ENCODE measurements at regions not wholly inside any gene's neighbourhood (a gene's known extent, or its start where the extent isn't known, plus 50 kb on each side); places are given as distances from the start of the nearest gene placed in this dataset.

DNA sequence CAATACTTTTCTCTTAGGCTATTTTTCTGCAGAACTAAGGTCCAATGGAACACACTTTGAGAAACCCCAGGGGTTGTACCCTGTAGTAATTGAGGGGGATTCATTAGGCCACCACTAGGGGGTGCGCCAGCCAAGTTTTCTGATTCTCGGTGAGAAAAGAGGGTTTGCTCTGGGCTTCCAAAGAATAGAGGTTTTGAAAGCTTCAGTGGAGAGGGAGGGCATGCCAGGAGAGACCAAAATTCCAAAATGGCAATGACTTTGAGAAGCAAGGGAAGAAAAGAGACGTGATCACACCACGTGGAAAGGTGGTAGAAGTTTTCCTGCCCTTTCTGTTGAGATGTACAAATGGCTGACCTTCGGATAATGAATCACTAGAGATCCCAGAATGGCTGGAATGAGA, 323.3 kb downstream of the RPS6KC1 start:
- DNase-seq (ENCODE audit: low read depth, low spot score) = peak; percentile 8

DNA sequence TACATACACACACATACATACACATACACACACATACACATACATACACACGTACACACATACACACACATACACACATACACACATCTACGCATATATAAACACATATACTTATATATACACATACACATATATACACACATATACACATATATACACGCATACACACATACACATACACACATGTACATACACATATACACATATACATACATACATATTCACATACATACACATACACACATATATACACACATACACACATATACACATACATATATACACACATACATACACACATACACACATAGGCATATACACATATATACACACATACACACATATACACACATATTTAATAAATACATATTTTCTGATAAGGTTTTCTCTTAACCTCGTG, 324.0 kb downstream of the RPS6KC1 start:
- DNase-seq (ENCODE audit: low read depth, low spot score) = no peak

DNA sequence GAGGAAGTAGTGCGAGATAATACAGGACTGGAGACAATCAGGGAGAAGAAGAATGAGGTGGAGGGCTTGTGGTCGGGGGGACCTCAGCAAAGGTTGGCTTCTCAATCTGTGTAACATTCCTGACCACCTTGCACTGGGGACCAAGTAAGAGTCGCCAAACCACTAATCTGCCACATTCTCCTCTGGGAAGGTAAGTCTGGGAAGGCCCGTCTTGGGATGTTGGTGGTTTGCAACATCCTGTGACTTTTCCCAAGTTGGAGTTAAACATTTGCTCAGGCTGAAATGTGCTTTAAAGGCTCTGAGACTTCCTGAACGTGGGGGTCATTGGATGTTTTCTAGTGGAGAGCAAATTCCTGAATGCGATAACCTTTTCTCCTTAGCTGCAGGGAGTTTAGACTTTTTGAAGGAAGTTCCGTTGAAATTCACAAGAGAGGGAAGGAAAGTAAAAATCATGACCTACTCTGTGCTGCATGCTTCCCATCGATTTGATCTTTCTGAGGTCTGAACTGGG, 325.9 kb downstream of the RPS6KC1 start:
- DNase-seq (ENCODE audit: low read depth, low spot score) = no peak

DNA sequence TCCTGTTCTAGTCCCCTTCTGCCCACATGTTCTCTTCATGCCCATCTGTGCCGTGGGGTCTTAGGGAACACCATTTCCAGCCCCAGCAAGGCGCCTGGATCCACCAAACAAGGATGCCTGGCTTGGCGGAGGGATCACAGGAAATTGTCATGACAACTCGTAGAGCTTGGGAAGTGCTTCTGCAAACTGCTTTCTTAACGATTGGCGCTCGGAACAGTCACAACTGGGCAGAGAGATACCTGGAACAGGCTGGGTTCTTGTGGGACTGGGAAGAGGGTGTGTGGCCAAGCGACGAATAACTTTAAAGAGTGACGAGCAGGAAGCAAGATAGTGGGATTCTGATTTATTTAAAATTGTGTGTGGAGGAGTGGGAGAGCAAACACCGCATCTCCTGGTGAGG, 329.8 kb downstream of the RPS6KC1 start:
- no peak for DNase-seq (ENCODE audit: low read depth, low spot score)

DNA sequence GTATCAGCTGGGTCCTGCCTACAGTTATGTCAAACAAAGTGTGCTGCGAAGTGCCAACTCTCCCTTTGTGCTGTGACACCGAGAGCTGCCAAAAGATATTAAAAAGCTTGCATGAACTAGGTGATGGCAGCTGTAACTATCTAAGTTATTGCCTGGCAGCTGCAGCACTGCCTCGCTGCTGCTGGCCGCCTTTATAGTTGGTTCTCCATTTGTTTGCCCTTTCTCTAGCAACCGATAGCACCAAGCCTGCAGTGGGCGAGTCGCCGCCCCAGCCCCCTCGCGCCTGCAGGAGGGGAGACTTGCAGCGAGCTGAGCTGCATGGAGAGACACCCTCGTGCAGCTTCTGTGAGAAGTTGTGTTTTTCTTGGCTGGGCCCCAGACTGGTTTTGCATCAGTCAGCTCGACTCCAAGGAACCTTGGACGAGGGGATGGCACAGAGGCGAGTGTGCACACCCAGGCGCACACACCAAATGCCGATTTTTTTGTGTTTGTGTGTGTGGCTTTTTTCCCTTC, 330.6 kb downstream of the RPS6KC1 start:
- DNase-seq (ENCODE audit: low read depth, low spot score) = no peak

DNA sequence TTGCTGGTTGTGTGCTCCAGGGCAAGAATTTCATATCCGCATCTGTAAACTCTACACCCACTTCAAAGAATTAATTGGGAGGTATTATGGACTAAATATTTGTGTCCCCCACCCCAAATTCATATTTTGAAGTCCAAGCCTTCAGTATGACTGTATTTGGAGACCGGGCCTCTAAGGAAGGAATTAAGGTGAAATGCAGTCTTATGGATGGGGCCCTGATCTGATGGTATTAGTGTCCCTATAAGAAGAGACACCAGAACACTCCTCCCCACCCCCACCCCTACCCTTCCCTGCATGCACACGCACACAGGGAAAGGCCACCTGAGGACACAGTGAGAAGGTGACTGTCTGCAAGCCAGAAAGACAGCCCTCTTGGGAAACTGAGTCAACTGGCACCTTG, 332.4 kb downstream of the RPS6KC1 start:
- no peak for DNase-seq (ENCODE audit: low read depth, low spot score)

DNA sequence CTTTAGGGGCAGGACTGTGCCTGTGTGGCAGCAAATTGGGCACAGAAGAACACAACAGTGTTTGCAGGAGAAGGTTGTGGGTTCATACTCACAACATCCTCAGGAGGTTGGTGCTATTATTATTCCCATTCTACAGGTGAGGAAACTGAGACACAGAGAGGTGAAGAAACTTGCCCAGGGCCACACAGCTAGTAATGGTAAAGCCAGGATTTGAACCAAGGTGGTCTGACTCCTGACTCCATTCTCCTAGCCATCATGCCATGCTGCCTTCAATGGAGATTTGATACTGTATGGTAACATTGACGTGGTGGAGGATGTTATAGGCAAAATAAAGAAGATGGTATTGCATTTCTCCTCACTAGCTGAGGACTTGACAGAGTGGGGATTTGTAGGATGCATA, 334.2 kb downstream of the RPS6KC1 start:
- no peak for DNase-seq (ENCODE audit: low read depth, low spot score)

DNA sequence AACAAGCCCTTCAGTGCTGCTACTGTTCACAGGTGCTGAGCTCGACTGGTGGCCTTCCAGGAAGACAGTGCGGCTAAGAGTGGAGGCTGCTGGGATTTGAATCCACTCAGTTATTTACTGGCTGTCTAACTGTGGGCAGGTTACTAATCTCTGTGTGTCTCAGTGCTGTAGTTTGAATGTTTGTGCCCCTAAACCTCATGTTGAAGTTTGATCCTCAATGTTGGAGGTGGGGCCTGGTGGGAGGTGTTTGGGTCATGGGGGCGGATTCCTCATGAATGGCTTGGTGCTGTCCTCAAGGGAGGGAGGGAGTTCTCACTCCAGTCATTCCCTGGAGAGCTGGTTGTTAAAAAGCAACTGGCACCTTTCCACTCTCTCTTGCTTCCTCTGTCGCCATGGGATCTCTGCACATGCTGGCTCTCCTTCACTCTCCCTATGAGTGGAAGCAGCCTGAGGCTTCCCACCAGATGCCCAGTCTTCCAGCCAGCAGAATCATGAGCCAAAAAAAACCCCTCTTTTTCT, 334.8 kb downstream of the RPS6KC1 start:
- no peak for DNase-seq (ENCODE audit: low read depth, low spot score)

DNA sequence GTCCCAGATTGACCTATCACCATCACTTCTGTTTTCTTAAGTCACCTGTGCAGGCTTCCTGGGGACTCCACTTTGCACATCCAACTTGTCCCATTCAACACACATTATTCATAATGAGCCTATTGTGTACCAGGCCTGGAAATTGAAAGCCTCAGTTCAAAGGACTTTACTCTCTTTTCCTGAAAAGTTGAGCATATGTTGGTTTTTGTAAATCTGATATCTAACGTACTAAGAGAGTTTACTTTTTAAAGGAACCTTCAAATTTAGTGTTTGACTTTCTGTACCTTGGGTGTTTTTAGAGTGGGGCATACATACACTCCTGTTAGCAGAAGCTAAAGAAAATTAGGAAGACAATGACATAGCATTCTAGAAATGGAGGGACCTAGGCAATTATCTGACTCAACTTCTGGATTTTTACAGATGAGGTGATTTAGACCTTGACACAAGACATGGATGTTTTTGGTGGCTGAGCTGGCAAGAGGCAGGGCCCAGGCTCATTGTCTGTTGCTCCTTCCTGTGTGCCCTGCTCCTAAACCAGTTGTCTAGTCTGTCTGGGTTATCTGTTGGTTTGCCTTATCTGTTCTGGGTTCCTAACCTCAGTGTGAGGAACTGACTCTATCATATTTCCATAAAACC, 336.5 kb downstream of the RPS6KC1 start:
- DNase-seq (ENCODE audit: low read depth, low spot score) = no peak

DNA sequence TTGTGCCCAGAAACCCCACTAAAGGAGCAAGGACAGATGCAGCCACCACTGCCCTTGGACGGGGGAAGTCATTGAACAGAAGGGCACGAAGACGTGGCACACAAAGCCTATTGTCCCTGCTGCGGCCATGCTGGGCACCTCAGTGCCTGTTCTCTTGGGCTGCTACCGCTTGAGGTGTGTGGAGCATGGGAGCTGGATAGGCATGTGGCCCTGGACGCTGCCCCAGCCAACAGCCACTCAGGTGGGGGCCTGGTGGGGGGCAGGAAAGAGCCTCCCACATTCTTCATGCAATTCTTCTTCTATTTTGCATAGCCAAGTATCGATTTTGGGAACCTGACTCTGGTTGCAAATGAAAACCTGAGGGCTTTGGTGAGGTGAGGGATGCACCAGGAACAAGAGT, 337.2 kb downstream of the RPS6KC1 start:
- no peak for DNase-seq (ENCODE audit: low read depth, low spot score)

DNA sequence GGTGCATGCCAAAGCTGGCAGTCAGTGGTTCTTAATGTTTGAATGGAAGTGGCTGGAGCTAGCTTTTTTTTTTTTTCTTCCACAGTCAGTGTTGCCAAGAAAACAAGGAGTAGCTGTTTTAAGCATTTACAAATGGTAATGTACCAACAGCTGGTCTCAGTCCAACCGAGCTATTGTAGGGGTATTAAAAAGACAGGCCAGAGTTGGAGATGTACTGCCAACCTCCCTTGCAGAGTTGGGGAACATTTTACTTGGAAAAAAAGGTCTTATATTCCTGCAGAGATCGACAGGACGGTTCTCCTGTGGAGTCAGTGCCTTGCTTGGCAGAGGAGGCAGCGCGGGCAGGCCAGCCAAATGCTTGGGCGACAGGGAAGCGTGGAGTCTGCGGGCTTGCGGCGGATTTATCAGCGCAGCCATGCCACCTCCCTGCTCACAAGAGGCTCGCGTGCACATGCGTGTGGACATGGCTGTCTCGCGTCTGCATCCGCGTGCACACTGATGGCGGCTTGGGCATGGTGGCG, 338.1 kb downstream of the RPS6KC1 start:
- no peak for DNase-seq (ENCODE audit: low read depth, low spot score)

DNA sequence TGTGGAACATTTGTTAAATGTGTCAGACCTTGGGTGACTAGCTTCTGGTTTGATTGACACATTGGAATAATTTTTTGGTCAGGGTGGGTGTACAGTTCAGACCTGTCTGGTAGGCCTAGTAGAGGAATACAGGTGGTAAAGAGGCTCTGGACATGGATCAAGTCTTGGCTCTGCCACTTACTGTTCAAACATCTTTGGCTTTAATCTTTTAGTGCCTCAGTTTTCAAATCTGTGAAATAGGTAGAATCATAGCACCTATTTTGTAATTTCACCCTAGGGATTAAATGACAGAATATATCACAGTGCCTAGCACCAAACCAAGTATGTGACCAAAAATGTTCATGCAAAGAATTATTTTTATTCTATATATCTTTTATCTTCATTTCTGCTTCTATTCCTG, 340.4 kb downstream of the RPS6KC1 start:
- no peak for DNase-seq (ENCODE audit: low read depth, low spot score)

DNA sequence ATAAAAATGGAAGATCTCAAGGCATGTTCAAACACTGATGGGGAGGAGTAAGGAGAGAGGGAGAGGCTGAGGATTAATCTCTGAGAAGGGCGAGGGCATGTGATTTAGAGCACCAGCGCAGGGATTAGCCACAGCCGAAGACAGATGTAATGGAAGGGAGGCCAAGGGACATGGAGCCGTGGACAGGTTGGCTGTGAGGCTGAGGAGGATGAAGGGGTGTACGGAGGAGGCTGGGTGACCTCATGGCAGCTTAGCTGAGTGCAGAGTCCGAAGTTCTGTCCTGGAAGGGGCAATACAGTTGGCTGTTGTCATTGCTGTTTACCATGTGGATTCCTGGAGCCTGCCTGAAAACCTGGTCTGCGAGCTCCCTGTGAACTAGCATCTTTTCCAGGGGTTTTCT, 342.8 kb downstream of the RPS6KC1 start:
- no peak for DNase-seq (ENCODE audit: low read depth, low spot score)

DNA sequence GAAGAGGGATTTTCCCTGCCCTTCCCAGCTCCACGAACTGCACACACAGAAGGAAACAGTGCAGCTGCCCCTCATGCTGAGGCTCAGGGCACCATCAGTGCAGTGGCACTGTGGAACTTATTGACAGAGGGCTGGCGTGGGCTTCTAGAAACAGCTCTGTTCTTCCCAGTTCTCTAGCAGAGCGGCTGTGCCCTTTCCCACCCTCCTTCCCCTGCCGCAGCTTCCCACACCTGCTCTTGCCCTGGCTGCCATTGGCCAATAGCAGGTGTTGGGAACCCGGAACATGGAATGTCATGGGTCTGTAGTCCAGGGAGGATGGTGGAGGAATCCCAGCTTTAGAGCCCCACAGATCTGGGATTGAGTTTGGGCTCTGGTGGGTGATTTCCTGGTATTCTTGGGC, 343.8 kb downstream of the RPS6KC1 start:
- DNase-seq (ENCODE audit: low read depth, low spot score) = no peak

DNA sequence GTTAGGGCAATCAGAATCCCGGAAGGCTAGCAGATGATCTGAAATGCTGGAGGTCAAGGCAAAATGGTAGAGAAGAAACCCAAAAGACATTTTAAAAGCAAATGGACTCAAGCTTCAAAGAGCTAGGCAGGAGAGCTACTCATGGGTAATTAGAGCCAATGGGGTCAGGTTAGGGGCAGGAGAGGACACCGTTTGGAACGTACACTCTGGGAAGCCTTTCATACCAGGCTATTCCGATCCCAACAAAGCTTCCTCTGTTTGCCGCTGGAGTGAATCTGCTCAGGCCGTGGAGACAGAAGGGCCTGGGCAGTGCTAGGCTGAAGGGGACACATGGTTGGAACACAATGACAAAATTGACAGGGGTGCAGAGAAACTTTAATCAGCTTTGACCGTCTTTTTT, 346.6 kb downstream of the RPS6KC1 start:
- no peak for DNase-seq (ENCODE audit: low read depth, low spot score)

DNA sequence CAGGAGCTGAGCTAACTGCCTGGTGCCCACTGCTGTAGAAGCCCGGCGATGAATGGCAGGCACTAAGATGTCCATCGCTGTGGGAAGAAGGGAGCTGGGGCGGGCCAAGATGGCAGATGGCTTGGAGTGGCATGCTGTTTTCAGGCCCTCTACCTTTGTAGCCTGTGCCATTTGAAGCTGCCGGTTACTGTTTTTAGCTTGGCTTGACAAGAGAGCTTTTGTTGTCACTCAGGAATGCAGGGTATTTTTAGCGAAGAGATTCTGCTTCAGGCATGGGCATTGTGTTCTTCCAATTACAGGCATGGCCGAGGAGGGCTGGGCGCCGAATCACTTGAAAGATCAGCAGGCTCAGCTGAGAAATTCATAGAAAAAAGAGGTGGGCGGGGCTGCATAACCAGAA, 348.7 kb downstream of the RPS6KC1 start:
- DNase-seq (ENCODE audit: low read depth, low spot score) = no peak

DNA sequence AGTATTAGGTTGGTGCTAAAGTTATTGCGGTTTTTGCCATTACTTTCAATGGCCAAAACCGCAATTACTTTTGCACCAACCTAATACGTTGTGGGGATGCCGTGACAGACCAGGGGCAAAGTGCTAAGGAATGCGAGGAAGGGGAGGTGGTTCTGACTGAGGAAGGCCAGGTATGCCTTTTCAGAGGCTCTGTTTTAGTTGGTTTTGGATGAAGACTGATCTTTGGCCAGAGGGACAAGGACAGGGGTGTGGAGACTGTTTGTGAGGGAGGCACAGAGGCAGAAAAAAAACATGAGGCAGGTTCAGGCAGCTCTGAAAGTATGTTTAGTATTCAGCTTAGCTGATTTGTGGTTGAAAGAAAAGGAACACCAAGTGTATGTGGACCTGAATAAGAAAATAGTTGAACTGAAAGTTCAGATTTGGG, 358.2 kb downstream of the RPS6KC1 start:
- DNase-seq (ENCODE audit: low read depth, low spot score) = no peak

DNA sequence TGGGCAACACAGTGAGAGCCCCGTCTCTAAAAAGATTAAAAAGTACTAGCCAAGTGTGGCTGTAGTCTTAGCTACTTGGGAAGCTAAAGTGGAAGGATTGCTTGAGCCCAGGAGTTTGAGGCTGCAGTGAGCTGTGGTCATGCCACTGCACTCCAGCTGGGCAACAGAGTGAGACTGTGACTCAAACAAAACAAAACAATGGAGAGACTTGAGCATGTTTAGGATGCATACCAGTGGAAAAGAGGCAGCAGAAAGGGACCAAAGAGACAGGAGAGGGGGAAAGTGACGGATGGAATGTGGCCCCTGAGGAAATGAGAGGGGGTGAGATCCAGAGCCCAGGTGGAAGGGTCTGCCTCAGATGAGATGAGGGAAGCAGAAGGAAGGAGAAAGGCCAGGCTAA, 358.9 kb downstream of the RPS6KC1 start:
- no peak for DNase-seq (ENCODE audit: low read depth, low spot score)

DNA sequence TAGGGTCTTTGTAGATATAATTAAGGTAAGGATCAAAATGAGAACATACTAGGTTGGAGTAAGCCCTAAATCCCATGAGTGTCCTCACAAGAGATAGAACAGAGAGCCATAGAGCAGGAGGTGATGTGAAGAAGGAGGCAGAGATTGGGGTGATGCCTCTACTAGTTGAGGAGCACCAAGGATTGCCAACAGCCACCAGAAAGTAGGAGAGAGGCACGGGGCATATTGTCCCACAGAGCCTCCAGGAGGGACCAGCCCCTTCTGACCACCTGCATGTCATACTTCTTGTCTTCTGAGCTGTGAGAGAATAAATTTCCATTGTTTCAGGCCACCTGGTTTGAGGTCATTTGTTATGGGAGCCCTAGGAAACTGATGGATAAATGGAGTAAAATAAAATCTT, 363.3 kb downstream of the RPS6KC1 start:
- no peak for DNase-seq (ENCODE audit: low read depth, low spot score)

DNA sequence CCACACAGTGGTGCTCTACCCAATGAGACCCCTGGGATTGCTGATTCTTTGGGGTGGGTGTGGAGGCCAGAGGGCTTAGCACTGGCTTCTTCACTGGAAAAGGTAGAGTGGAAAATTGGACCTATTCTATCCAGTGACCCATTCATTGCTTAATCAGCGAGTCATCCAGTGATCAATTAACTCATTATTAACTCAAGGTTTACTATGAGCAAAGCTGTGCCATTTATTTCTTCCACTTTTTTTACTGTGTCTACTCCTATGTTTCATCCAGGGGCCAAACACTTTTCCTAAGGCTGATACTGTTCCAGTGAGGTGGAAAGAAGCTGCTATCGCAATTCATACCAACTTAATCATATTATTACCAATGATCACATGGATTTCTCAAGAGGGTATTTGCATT, 363.9 kb downstream of the RPS6KC1 start:
- no peak for DNase-seq (ENCODE audit: low read depth, low spot score)

DNA sequence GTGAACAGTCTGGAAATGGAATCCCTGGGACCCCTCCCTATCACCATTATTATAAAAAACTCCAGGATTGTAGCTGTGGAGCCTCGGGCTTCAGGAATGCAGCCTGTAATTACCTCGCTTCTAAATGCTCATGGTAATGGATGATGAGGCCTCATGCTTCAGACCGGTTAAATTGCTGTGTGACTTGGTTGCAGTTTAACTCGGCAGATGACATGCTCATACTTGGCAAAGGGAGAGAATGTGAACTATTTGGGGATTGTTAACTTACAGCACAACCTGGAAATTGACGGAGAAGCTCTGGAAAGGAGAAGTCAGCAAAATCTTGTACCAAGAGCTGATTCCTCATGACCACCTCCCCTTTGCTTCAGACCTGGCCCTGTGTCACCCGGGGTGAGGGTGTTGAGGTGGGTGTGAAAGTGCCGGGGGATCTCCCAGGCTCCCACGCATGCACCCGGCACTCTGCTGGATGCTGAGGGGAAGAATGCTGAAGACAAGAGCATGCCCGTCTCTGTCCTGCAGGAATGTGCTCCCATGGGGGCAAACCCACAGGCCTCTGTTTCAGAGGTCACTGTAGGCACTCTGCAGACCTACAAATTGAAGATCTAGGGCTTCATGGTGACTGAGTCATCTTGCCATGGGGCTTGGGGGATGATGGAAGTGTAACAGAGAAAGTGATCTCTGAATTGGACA, 364.8 kb downstream of the RPS6KC1 start:
- DNase-seq (ENCODE audit: low read depth, low spot score) = no peak

DNA sequence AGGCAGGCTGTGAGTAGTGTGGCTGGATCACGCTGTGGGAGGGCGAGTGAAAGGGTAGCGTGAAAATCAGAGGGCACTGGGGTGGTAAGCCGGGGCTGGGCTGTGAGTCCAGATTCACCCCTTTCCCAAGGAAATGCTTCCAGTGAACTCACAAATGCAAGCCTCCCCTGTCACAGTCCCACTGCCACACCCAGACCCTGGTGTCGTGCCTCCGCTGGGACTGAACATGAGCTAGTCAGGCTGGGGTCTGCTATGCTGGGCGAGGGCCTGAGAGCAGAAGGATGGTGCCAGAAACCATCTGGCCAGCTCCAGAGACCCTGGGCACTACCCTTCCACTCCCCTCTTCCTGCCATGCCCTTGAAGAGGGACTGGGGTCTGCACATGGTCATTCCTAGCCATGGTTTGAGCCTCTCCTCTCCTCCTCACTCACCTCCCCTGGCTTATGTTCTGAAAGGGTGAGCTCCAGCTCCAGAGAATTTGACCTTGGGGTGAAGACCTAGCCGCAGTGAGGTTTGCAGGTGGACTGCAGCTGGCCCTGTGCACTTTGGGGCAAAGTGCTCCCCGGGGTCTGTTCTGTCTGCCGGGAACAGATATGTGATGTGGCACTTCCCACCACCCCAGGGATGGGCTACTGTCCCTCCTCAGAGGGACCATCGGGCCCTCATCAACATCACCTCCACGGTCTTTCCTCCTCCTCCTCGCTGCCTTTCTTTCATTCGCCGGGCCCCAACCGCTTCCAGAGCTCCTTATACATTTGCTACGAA, 365.6 kb downstream of the RPS6KC1 start:
- DNase-seq (ENCODE audit: low read depth, low spot score) = no peak

Data from pulmonary artery endothelial cell (primary cell).